Neural cell (in vitro differentiated cells): ENCODE measurements at regions not wholly inside any gene's neighbourhood (a gene's known extent, or its start where the extent isn't known, plus 50 kb on each side); places are given as distances from the start of the nearest gene placed in this dataset.

Source experiments
- H2AFZ ChIP-seq: fragments of 200-600, 300-800 bp; sonication (generic), shearing (Covaris generic); 2 replicates; pipeline ENCODE4 v1.6.0; 2014; ENCODE audit warnings: low read depth, mild to moderate bottlenecking, antibody characterized with exemption, low read length, moderate library complexity
- H3F3A ChIP-seq: fragments of 200-600 bp; shearing (Covaris generic); 2 replicates; pipeline ENCODE4 v1.6.1; 2016; ENCODE audit warnings: mild to moderate bottlenecking, moderate library complexity, mixed read lengths, antibody characterized with exemption, low read length; ENCODE audit not compliant: insufficient read depth, poor library complexity, severe bottlenecking
- H3K27ac ChIP-seq: fragments of 200-600, 300-800 bp; sonication (generic), shearing (Covaris generic); 2 replicates; pipeline ENCODE4 v1.5.1; 2014; ENCODE audit warnings: mild to moderate bottlenecking, low read length, moderate library complexity
- H3K27me3 ChIP-seq: fragments of 300-800, 200-600 bp; sonication (generic), shearing (Covaris generic); 2 replicates; pipeline ENCODE4 v1.6.0; 2014; ENCODE audit warnings: mild to moderate bottlenecking, low read depth, low read length, moderate library complexity; ENCODE audit not compliant: insufficient read depth
- H3K36me3 ChIP-seq: fragments of 300-800, 200-600 bp; sonication (generic), shearing (Covaris generic); 2 replicates; pipeline ENCODE4 v1.5.1; 2014; ENCODE audit warnings: mild to moderate bottlenecking, antibody characterized with exemption, low read length, moderate library complexity; ENCODE audit not compliant: insufficient read depth
- H3K4me2 ChIP-seq: fragments of 300-800, 200-600 bp; sonication (generic), shearing (Covaris generic); 2 replicates; pipeline ENCODE4 v1.6.0; 2014; ENCODE audit warnings: mild to moderate bottlenecking, low read length
- H3K4me3 ChIP-seq: fragments of 300-800, 200-600 bp; sonication (generic), shearing (Covaris generic); 2 replicates; pipeline ENCODE4 v1.5.1; 2014; ENCODE audit warnings: mild to moderate bottlenecking, low read length, moderate library complexity
- H3K79me2 ChIP-seq: fragments of 200-600 bp; shearing (Covaris generic); replicated peaks from 2 replicates; pipeline ENCODE4 v1.6.0; 2014; ENCODE audit warnings: mild to moderate bottlenecking, low read length, moderate library complexity; ENCODE audit not compliant: insufficient read depth
- H3K9ac ChIP-seq: fragments of 300-800, 200-600 bp; sonication (generic), shearing (Covaris generic); 2 replicates; pipeline ENCODE4 v1.6.1; 2016; ENCODE audit warnings: mild to moderate bottlenecking, low read length, mixed read lengths
- H3K9me2 ChIP-seq: fragments of 200-600 bp; shearing (Covaris generic); 2 replicates; pipeline ENCODE4 v1.6.1; 2016; ENCODE audit warnings: mild to moderate bottlenecking, low read length, mixed read lengths; ENCODE audit not compliant: insufficient read depth
- H3K9me3 ChIP-seq: fragments of 200-600, 300-800 bp; sonication (generic), shearing (Covaris generic); 2 replicates; pipeline ENCODE4 v1.6.1; 2016; ENCODE audit warnings: mild to moderate bottlenecking, mixed run types, low read length, moderate library complexity, mixed read lengths
- H4K20me1 ChIP-seq: fragments of 200-600 bp; shearing (Covaris generic); 2 replicates; pipeline ENCODE4 v1.6.1; 2016; ENCODE audit warnings: mild to moderate bottlenecking, mixed run types; ENCODE audit not compliant: insufficient read depth
- EP300 ChIP-seq: fragments of 450-650 bp; conservative IDR thresholded peaks from 2 replicates; pipeline ENCODE4 v1.6.1; 2014; ENCODE audit warnings: antibody characterized with exemption, mild to moderate bottlenecking, moderate library complexity; ENCODE audit not compliant: poor library complexity, severe bottlenecking
- EZH2 ChIP-seq: fragments of 200-600, 300-800 bp; shearing (Covaris generic), sonication (generic); IDR thresholded peaks from 2 replicates; pipeline ENCODE4 v1.6.1; 2014; ENCODE audit warnings: antibody characterized with exemption, low read length, borderline replicate concordance, mild to moderate bottlenecking; ENCODE audit not compliant: insufficient read depth, poor library complexity, severe bottlenecking
- MXI1 ChIP-seq: fragments of 450-650 bp; conservative IDR thresholded peaks from 2 replicates; pipeline ENCODE4 v1.6.1; 2014; ENCODE audit warnings: antibody characterized with exemption, mild to moderate bottlenecking; ENCODE audit not compliant: poor library complexity, severe bottlenecking
- POLR2AphosphoS5 ChIP-seq: IDR thresholded peaks from 2 replicates; pipeline ENCODE4 v1.6.1; 2012
- RAD21 ChIP-seq: fragments of 450-650 bp; conservative IDR thresholded peaks from 2 replicates; pipeline ENCODE4 v1.6.1; 2014; ENCODE audit warnings: antibody characterized with exemption, mild to moderate bottlenecking, moderate library complexity
- SMC3 ChIP-seq: fragments of 450-650 bp; conservative IDR thresholded peaks from 2 replicates; pipeline ENCODE4 v1.6.1; 2014; ENCODE audit warnings: antibody characterized with exemption, mild to moderate bottlenecking, moderate library complexity; ENCODE audit not compliant: poor library complexity
- TAF1 ChIP-seq: IDR thresholded peaks from 2 replicates; pipeline ENCODE4 v1.6.1; 2012; ENCODE audit warnings: low read depth
- TF ChIP-seq, protein P1 (sequence below): IDR thresholded peaks from 2 replicates; pipeline ENCODE4 v1.6.1; 2012; ENCODE audit warnings: borderline replicate concordance
- TF ChIP-seq, protein P2 (sequence below): fragments of 450-650 bp; IDR thresholded peaks from 2 replicates; pipeline ENCODE4 v1.5.1; 2014; ENCODE audit warnings: antibody characterized with exemption, mild to moderate bottlenecking, moderate library complexity; ENCODE audit not compliant: poor library complexity, severe bottlenecking

DNA sequence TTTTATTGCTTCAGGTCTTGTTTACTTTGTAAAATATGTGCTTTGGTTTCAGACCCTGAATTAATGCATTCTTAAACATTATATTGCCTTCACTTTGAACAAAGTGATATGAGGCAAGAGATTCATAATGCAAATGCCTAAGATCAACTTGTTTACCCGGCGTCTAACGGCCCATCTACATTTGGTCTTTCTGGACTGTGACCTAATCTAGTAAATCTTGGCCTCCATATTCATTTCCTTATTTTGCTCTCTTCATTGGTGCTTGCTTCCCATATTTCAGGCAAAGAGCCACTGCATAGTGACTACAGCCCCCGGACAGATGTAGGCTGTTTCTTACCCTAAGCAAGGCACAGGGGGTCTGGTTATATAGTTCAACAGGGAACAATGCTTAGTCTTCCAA, 53.0 kb upstream of the SLC39A10 start:
- H3K27ac ChIP-seq: no peak overlapping the region
- no peaks in the 10 kb centered on the region for H3K36me3 ChIP-seq
- H3K4me2 ChIP-seq: no peak overlapping the region
- no peaks in the 10 kb centered on the region for H3K79me2 ChIP-seq
- no peaks in the 10 kb centered on the region for H3K27me3 ChIP-seq
- TF ChIP-seq POLR2AphosphoS5 (no peak), EZH2 (no peak), RAD21 (no peak), EP300 (no peak), TAF1 (no peak), MXI1 (no peak), SMC3 (no peak)
- TF ChIP-seq, protein P1, sequence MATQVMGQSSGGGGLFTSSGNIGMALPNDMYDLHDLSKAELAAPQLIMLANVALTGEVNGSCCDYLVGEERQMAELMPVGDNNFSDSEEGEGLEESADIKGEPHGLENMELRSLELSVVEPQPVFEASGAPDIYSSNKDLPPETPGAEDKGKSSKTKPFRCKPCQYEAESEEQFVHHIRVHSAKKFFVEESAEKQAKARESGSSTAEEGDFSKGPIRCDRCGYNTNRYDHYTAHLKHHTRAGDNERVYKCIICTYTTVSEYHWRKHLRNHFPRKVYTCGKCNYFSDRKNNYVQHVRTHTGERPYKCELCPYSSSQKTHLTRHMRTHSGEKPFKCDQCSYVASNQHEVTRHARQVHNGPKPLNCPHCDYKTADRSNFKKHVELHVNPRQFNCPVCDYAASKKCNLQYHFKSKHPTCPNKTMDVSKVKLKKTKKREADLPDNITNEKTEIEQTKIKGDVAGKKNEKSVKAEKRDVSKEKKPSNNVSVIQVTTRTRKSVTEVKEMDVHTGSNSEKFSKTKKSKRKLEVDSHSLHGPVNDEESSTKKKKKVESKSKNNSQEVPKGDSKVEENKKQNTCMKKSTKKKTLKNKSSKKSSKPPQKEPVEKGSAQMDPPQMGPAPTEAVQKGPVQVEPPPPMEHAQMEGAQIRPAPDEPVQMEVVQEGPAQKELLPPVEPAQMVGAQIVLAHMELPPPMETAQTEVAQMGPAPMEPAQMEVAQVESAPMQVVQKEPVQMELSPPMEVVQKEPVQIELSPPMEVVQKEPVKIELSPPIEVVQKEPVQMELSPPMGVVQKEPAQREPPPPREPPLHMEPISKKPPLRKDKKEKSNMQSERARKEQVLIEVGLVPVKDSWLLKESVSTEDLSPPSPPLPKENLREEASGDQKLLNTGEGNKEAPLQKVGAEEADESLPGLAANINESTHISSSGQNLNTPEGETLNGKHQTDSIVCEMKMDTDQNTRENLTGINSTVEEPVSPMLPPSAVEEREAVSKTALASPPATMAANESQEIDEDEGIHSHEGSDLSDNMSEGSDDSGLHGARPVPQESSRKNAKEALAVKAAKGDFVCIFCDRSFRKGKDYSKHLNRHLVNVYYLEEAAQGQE: no peak
- TF ChIP-seq, protein P2, sequence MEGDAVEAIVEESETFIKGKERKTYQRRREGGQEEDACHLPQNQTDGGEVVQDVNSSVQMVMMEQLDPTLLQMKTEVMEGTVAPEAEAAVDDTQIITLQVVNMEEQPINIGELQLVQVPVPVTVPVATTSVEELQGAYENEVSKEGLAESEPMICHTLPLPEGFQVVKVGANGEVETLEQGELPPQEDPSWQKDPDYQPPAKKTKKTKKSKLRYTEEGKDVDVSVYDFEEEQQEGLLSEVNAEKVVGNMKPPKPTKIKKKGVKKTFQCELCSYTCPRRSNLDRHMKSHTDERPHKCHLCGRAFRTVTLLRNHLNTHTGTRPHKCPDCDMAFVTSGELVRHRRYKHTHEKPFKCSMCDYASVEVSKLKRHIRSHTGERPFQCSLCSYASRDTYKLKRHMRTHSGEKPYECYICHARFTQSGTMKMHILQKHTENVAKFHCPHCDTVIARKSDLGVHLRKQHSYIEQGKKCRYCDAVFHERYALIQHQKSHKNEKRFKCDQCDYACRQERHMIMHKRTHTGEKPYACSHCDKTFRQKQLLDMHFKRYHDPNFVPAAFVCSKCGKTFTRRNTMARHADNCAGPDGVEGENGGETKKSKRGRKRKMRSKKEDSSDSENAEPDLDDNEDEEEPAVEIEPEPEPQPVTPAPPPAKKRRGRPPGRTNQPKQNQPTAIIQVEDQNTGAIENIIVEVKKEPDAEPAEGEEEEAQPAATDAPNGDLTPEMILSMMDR: no peak
- no peak overlapping the region for H3K9ac ChIP-seq
- no peak overlapping the region for H2AFZ ChIP-seq
- H3K9me3 ChIP-seq: no peaks in the 10 kb centered on the region
- H3F3A ChIP-seq: no peaks in the 10 kb centered on the region
- no peak overlapping the region for H3K4me3 ChIP-seq
- H3K9me2 ChIP-seq: no peaks in the 10 kb centered on the region
- no peaks in the 10 kb centered on the region for H4K20me1 ChIP-seq

DNA sequence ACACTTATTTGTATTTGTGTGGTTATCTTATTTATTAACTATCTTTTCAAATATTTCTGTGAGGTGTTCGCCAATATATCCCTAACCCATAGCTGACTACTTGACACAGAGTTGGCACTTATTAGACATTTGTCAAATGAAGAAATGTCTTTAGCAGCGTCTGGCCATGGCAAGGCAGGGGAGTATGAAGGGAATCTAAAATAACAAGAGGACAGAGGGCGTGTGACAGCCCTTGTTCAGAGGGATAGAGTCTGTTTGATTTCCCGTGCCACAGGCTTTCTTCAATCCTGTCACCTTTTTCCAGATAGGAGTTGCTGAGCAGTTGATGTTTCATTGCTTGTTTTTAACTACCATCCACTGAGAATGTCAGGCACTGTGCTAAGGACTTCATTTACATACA, 53.6 kb upstream of the SLC39A10 start:
- Histone ChIP-seq H3K9me3 (no peaks in the 10 kb centered on the region), H3K9ac (no peak overlapping the region), H2AFZ (no peak overlapping the region), H3K9me2 (no peaks in the 10 kb centered on the region), H3K4me3 (no peak overlapping the region), H3K4me2 (no peak overlapping the region), H3K27ac (no peak overlapping the region), H3K36me3 (no peaks in the 10 kb centered on the region), H3K79me2 (no peaks in the 10 kb centered on the region), H4K20me1 (no peaks in the 10 kb centered on the region), H3K27me3 (no peaks in the 10 kb centered on the region), H3F3A (no peaks in the 10 kb centered on the region)
- TF ChIP-seq, protein P2: no peak
- TF ChIP-seq EP300: no peak
- TF ChIP-seq SMC3: no peak
- TF ChIP-seq RAD21: no peak
- no peak for TF ChIP-seq POLR2AphosphoS5
- no peak for TF ChIP-seq EZH2
- TF ChIP-seq, protein P1: no peak
- no peak for TF ChIP-seq TAF1
- no peak for TF ChIP-seq MXI1
